Progenitor cell of endocrine pancreas (in vitro differentiated cells): ENCODE measurements at regions not wholly inside any gene's neighbourhood (a gene's known extent, or its start where the extent isn't known, plus 50 kb on each side); places are given as distances from the start of the nearest gene placed in this dataset.

Source experiments
- DNase-seq: peaks from one replicate; pipeline ENCODE4 v3.0.0; 2021; ENCODE audit warnings: low spot score; ENCODE audit not compliant: unreplicated experiment
- H3K27ac Mint-ChIP-seq: 2 replicates; pipeline ENCODE4 v1.8.0; 2021; ENCODE audit warnings: mild to moderate bottlenecking, moderate library complexity, mixed read lengths
- H3K27me3 Mint-ChIP-seq: 2 replicates; pipeline ENCODE4 v1.8.0; 2021; ENCODE audit warnings: mixed read lengths
- H3K36me3 Mint-ChIP-seq: 2 replicates; pipeline ENCODE4 v1.8.0; 2022; ENCODE audit warnings: mixed read lengths; ENCODE audit not compliant: insufficient read depth
- H3K4me1 Mint-ChIP-seq: 2 replicates; pipeline ENCODE4 v1.8.0; 2021; ENCODE audit warnings: low read depth, mixed read lengths
- H3K4me3 Mint-ChIP-seq: 2 replicates; pipeline ENCODE4 v1.8.0; 2021; ENCODE audit warnings: low read depth, mild to moderate bottlenecking, moderate library complexity, mixed read lengths
- H3K9me3 Mint-ChIP-seq: 2 replicates; pipeline ENCODE4 v1.8.0; 2021; ENCODE audit warnings: low read depth, mixed read lengths
- CTCF ChIP-seq: fragments of 200-600 bp; sonication (generic); IDR thresholded peaks from one replicate; pipeline ENCODE4 v1.5.0; 2021; ENCODE audit warnings: antibody characterized with exemption, mild to moderate bottlenecking; ENCODE audit not compliant: unreplicated experiment

GRCh38 chr1:201766131-201766866 is 62.7 kb upstream of the IPO9 start:
- Mint-ChIP-seq H3K27me3 (no peaks in the 10 kb centered on the region), H3K27ac (no peak overlapping the region), H3K4me1 (peaks cover 12% of the 10 kb centered on the region), H3K9me3 (peaks cover 6% of the 10 kb centered on the region), H3K36me3 (peaks cover 12% of the 10 kb centered on the region), H3K4me3 (no peak overlapping the region)
- TF ChIP-seq CTCF = no peak
- no peak for DNase-seq

- TF ChIP-seq CTCF = no peak
- H3K27ac Mint-ChIP-seq = no peak overlapping the region
- no peak overlapping the region for H3K4me3 Mint-ChIP-seq
- peaks cover 19% of the 10 kb centered on the region for H3K36me3 Mint-ChIP-seq
- no peak for DNase-seq
- H3K27me3 Mint-ChIP-seq = no peaks in the 10 kb centered on the region
- H3K9me3 Mint-ChIP-seq = peaks cover 15% of the 10 kb centered on the region
- H3K4me1 Mint-ChIP-seq = peaks cover 10% of the 10 kb centered on the region
Measured at GRCh38 chr1:201767339-201767738, 61.6 kb upstream of the IPO9 start.

GRCh38 chr1:201769072-201769471 is 59.9 kb upstream of the IPO9 start:
- Mint-ChIP-seq H3K27ac (no peak overlapping the region), H3K4me3 (no peak overlapping the region), H3K9me3 (peaks cover 15% of the 10 kb centered on the region), H3K36me3 (peaks cover 19% of the 10 kb centered on the region), H3K4me1 (peaks cover 4% of the 10 kb centered on the region), H3K27me3 (no peaks in the 10 kb centered on the region)
- DNase-seq = no peak
- no peak for TF ChIP-seq CTCF

GRCh38 chr1:201769966-201770365 is 59.0 kb upstream of the IPO9 start:
- Mint-ChIP-seq H3K4me1 (peaks cover 4% of the 10 kb centered on the region), H3K9me3 (peaks cover 15% of the 10 kb centered on the region), H3K27me3 (no peaks in the 10 kb centered on the region), H3K4me3 (no peak overlapping the region), H3K27ac (no peak overlapping the region), H3K36me3 (peaks cover 21% of the 10 kb centered on the region)
- TF ChIP-seq CTCF = no peak
- no peak for DNase-seq

GRCh38 chr1:201771466-201771865 is 57.5 kb upstream of the IPO9 start:
- TF ChIP-seq CTCF = no peak
- Mint-ChIP-seq H3K4me1 (peaks cover 4% of the 10 kb centered on the region), H3K9me3 (peaks cover 15% of the 10 kb centered on the region), H3K36me3 (peaks cover 24% of the 10 kb centered on the region), H3K27ac (no peak overlapping the region), H3K27me3 (no peaks in the 10 kb centered on the region), H3K4me3 (no peak overlapping the region)
- DNase-seq = no peak
